DOHH2 (cell line): ENCODE measurements at regions not wholly inside any gene's neighbourhood (a gene's known extent, or its start where the extent isn't known, plus 50 kb on each side); places are given as distances from the start of the nearest gene placed in this dataset.

Source experiments
- EZH2phosphoT487 ChIP-seq: fragments of 200-600 bp; sonication (generic); IDR thresholded peaks from 2 replicates; pipeline ENCODE4 v1.6.1; 2017; ENCODE audit warnings: borderline replicate concordance, mild to moderate bottlenecking, antibody characterized with exemption, low read length, moderate library complexity, mixed read lengths
- TF ChIP-seq, protein P1 (sequence below): fragments of 200-600 bp; sonication (generic); IDR thresholded peaks from one replicate; pipeline ENCODE4 v1.5.1; 2014; ENCODE audit warnings: antibody characterized with exemption, mild to moderate bottlenecking, low read depth, low read length; ENCODE audit not compliant: poor library complexity, severe bottlenecking

GRCh38 chr15:94077938-94078337, 153.4 kb upstream of the MCTP2 start:
- TF ChIP-seq, protein P1, sequence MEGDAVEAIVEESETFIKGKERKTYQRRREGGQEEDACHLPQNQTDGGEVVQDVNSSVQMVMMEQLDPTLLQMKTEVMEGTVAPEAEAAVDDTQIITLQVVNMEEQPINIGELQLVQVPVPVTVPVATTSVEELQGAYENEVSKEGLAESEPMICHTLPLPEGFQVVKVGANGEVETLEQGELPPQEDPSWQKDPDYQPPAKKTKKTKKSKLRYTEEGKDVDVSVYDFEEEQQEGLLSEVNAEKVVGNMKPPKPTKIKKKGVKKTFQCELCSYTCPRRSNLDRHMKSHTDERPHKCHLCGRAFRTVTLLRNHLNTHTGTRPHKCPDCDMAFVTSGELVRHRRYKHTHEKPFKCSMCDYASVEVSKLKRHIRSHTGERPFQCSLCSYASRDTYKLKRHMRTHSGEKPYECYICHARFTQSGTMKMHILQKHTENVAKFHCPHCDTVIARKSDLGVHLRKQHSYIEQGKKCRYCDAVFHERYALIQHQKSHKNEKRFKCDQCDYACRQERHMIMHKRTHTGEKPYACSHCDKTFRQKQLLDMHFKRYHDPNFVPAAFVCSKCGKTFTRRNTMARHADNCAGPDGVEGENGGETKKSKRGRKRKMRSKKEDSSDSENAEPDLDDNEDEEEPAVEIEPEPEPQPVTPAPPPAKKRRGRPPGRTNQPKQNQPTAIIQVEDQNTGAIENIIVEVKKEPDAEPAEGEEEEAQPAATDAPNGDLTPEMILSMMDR, result no peak
- TF ChIP-seq EZH2phosphoT487, result no peak
